Amniotic stem cell (primary cell): ENCODE measurements at regions not wholly inside any gene's neighbourhood (a gene's known extent, or its start where the extent isn't known, plus 50 kb on each side); places are given as distances from the start of the nearest gene placed in this dataset.

Experiments used
- DNase-seq: peaks from one replicate; lab custom pipeline; 2025; lab: John Stamatoyannopoulos, UW

DNA sequence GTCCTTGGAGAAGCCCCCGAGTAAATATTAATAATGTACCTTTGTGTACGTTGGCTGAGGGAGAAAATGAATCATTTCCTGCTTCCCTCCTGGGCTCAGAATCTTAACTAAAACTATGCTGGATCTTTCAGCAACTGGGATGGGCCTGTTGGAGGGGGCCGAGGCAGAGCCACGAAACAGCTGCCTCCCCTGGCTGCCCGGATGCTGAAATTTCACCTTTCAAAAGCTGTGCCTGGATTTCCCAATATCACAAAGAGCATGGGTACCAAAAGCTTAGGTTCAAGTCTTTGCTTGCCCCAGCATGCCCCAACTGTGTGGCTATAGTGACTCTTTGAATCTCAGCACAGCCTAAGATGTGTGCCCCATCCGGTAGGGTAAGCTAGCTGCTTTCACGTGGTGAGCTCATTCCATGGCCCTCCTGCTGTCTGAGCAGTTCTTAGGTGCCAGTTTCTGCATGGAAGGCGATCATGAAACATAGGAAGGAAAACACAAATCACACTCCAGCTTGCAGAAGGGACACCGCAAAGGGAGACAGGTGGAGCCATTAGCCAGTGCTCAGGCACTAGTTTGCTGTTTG is 473.5 kb downstream of the PTPRU start:
- DNase-seq, result peak; percentile 28

DNA sequence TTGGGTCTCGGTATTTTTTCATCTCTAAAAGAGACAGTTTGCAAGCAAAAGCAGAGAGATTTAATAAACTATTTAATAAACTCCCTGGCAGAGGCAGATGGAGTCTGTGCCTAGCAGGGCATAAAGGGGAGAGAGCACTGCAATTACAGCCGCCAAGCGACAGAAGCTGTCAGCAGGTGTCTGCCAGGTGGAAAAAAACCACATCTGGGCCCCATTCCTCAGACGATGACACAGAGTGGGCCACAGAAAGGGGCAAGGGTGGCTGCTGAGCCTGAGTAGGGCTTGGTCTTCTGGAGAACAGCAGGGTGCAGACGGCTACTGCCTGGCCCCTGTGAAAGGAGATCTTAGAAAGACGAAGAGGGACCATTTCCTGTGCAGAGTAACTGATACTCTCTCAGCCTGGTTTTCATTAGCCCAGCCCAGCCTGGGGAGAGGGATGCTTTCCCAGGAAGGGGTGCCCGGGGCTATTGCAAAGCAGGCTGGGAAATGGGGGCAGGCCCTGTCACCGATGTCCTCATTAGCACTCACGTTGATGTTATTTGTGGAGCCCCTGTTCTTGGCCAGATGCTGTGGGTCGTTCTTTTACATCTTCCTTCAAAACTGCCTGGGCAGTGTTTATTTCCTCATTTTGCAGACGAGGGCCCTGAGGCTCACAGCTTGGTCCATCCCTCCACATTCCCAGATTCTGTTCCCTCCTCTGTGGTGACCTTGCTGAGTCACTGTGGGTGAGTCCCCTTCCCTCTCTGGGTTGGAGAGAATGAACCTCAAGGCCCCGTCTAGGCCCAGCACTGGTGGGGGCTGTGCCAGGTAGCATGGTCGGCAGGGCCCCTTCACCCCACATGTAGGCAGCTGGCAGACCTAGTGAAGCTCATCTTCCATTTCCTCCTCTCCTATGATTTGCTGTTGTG is 472.7 kb downstream of the PTPRU start:
- DNase-seq, result peak; percentile 57

DNA sequence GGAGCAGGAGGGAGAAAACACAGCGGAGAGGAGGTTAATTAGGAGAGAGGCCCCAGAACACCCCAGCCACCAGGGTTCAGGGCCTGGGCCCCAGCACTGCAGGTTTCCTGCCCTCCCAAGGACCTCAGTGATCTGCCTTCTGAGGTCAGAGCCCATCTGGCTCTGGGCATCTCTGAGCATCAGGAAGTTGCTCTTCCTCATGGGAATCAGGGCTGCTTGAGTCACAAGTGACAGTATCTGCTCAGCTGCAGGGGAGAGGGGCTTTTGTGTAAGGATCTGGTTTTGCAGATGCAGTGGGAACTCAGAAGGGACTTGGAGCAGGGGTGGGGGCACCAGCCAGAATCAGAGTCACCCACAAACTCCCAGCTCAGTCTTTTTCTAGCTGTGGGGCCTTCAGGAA is 472.1 kb downstream of the PTPRU start:
- no peak for DNase-seq

DNA sequence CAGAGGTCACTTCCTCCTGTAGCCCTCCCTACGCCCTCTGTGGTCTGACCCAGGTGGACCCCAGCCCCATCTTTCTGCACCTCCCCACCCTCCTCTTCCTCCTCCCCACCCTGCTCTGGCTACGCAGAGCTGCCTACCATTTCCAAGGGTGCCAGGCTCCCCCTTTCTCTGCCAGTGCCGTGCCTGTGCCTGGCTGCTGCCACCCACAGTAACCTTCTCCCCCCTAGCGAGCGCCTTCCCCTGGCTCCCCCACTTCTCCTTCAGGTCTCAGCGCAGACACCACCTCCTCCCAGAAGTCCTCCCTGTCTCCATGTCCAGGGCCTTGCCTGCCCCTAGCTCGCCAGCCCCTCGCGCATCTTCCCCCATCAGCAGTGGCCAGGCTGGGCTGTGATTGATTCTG is 471.5 kb downstream of the PTPRU start:
- no peak for DNase-seq

DNA sequence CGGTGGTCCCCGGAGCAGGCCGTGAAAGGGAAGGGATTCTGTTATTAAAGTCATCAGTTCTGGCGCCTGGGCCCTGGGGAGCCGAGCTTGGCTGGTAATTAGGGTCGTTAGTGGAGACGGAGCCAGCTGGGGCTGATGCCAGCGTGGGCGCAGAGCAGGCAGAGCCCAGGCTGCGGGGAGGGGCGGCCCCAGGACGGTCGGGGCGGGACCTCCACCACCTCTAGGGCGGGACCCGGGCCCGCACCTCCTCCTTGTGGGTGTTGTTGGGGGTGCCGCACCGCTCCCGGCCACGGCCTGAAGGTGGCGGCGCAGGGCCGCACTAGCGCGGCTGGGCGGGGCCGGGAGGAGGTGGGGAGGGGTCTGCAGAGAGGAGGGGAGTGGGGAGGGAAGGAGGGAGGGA is 470.6 kb downstream of the PTPRU start:
- DNase-seq, result no peak

DNA sequence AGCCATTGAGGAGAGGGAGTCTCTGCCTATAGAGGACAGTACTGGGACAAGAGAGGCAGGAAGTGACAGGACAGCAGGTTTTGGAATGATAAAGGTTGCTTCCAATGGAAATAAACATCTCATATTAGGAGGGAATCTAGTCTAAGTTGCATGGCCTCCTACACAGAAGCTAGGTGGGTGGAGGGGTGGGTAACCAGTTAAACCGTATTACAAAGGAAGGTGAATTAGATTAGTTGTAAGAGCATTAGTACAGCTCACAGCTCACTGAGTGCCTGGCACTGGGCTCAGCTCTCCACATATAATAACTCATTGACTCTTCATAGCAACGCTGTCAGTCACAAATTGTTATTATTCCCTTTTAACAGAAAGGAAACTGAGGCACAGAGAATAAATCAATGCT is 468.1 kb downstream of the PTPRU start:
- DNase-seq, result no peak

DNA sequence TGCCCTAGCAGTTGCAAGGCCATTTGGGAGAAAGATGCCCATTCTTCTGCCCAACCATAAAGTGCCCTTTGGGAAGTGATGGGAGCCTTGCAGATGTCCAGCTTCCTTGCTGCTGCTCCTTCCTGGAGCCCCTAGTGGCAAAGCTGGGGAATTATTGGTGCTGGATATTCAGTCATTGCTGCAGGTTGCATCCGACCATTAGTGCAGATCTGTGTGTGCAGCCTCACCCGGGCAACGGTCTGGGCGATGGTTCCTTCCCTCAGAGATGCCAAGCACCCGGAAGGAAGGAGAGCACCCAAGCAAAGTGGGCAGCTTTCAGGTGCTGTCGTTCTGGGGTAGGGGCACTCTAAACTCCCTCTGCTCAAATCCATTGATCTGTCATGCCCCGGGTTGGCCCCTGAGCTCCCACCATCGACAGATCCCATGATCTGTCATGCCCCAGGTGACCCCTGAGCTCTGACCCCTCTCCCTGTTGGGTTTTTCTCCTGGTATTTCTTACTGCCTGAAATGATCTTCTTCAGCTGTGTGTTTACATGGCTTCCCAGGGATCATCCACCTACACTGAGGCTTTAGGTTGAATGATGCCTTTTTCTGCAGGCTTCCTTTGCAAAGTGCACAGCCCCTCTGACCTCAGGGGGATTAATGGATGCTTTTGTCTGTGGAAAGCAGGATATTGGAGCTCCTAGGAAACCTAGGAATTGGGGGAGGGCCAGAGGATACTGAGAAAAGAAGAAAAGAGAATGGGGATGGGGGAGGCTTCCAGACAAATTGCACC is 467.5 kb downstream of the PTPRU start:
- no peak for DNase-seq

DNA sequence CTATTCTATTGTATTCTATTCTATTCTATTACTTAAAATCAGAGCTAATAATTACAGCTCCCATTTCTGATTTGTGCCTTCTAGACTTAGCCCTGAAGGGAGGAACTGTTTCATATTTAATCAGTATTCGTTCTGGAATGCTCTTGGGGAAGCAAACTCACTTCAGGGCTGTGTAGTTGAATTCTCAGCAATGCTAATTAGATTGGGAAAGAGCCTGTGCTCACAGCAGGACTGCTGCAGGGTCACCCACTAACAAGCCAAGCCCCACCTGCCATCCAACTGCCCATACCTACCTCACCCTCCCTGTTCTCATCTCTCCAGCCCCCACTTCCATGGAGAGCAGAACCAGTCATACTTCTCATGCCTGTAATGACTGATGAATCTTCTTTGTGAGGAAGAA is 464.2 kb downstream of the PTPRU start:
- DNase-seq, result no peak

DNA sequence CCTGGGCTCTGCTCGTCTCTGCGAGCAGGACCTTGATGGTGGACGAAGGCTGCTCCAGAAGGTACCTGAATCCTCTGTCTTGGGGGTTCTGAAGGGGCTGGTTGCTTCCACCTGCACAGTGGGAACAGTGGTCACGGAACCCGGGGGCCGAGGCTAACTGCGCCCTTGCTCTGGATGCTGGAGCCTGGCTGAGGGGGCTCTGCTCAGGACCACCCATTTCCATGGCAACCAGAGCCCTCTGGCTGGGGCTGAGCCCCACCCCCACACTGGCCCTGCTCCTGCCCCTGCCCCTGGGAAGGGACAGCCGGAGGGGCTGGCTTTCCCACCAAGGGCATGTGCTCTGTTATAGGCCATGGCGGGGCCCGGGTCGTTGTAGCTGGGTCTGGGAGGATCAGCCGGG is 462.3 kb downstream of the PTPRU start:
- DNase-seq, result no peak

DNA sequence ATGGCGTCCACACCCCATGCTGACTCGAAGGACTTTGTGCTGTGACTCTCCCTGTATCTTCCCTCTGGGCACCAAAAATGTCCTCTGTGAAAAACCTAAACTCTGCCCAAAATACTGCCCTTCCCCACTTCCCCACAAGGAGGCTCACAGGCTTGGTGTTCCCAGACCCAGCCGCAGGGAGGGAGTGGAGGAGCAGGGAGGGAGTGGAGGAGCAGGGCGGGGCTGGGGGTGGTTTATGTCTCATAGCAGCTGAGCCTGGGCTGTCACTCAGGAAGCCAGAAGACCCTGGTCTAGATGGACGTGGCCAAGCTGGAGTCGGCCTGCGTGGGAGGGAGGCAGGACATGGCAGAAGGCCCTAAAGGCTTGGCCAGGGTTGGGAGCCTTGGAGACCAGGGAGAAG is 461.7 kb downstream of the PTPRU start:
- DNase-seq, result peak; percentile 50

DNA sequence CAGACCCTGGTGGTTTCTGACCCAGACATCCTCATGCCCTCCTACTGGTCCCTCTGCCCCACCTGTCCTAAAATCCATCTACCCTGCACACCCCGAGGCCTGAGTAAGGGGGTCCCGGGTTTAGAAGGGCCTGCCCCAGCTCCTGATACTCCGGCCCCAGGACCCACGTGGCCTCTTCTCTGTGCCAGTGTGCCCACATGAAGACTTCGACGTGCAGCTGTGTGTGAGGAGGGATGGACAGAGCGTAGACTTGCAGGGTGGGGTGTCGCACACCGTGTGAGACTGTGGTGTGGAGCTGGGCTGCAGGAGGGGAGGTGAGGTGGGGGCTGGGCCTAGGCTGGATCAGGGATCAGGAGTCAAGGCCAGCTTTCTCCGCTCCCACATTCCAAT is 461.1 kb downstream of the PTPRU start:
- no peak for DNase-seq

DNA sequence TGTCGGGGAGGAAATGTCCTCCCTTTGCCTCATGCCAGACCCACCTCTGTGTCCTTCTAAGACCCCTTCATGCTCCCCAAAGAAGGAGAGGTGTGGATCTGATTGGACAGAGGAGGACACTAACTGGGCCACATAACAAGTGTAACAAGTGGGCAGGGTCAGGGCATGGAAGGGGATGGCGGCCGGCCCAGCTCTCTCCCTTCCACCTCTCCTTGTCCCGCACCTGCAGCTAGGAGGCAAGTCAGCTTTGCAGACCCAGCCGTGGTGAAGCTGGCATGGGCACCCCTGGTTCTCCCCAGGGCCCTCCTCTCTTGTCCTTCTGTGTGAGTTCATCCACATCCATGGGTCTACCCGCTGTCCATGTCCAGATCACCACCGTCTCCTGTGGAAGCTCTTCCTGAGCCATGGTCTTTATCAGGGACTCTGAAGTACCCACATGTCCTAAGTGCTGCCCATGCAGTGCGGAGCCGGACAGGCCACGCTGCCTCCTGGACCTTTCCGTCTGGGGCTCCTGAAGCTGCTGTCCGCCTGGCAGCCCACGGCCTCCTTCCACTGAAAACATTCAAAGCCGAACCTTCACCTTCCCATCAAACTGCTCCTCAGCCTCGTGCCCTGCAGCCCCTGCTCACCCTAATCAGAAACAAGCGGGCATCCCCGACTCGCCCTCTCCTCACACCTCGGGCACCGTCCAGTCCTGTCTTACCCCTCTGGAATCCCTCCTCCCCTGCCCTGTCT is 460.5 kb downstream of the PTPRU start:
- no peak for DNase-seq

DNA sequence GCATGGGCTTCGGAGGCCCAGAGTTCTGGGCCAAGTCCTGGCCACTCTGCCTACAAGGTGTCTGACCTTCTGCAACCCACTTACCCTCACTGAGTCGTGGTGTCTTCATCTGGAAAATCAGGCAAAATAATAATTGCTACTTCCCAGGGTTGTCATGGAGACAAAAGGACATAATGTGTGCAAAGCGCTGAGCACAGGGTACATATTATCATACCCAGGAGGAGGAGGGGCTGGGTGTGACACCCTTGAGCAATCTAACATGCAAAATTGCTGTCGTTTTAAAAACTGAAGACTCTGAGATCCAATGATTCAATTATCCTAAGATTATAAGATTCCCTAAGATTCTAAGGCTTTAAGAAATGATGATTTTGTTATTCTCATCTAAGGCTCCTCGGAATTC is 459.5 kb downstream of the PTPRU start:
- DNase-seq, result no peak

DNA sequence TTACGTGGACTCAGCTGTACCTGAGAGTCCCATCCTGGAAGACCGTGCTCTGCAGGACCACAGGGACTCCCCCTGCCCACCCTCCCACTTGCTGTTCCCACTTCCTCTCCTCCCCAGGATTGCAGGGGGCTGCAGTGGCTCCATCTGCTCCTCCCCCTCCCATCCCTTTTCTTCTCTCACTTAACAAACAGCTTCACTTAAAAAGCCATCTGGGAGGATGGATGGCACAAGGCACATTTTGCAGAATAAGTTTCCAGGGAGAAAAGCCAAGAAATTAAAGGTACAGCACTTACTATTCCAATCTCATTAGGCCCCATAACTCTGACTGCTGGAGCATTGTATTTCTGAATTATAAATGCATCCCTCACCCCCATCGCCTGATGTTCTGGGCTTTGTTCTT is 458.7 kb downstream of the PTPRU start:
- no peak for DNase-seq

DNA sequence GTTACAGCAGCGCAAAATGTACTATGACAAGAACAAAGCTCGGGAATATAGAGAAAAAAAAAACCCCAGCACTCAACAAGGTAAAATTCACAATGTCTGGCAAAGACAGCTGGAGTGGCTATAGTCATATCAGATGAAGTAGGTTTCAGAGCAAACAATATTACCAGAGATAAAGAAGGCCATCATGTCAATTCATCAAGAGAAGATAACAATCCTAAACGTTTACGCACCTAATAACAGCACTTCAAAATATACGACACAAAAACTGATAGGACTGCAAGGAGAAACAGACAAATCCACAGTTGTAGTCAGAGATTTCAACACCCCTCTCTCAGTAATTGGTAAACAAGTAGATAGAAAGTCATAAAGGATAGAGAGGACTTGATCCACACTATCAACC is 455.2 kb downstream of the PTPRU start:
- DNase-seq, result no peak

DNA sequence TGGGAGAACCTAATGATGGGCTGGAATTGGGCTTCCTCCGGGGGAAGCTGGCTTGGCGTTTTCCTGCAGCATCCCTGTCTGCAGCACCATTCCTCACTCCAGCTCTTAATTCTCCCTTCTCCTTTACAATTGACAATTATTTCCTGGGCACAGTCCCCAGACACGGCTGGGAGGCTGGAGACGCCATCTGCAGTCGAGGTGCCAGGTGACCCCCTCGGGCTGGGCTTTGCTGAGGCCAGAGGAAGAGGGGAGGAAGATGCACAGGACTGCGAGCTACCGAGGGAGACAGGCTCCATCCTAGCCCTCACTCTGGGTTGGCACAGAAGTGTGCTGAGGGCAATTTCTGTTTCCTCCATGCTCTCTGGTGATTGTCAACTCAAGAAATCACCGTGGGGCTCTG is 453.8 kb downstream of the PTPRU start:
- no peak for DNase-seq

DNA sequence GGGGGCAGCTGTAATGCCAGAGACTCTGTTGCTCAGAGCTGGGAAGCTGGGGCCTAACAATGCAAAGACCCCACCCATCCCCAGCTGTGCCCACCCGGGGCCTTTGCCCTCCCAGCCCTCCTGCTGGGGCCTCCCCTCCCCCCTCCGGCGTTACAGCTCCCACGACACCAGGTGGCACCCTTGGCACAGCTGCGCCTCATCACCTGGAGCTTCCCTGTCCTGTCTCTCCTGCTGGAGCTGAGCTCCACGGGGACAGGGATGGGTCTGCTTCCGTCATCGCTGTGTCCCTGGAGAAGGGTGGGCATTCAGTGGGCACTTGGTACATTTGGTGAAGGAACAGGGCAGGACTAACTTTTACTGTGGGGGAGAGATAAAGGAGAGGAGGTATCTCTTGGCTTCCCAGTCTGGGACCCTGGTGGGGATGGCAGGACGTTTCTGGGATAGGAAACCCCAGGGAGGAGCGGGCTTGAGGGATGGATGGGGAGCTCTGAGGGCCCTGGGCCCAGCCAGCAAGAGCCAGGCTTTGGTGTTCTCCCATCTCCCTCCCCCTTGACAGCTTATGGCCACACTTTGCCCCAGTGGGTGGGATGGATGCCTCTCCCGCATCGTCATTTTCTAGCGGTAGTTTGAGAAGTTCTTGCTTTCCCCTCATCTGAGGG is 453.2 kb downstream of the PTPRU start:
- DNase-seq, result no peak

DNA sequence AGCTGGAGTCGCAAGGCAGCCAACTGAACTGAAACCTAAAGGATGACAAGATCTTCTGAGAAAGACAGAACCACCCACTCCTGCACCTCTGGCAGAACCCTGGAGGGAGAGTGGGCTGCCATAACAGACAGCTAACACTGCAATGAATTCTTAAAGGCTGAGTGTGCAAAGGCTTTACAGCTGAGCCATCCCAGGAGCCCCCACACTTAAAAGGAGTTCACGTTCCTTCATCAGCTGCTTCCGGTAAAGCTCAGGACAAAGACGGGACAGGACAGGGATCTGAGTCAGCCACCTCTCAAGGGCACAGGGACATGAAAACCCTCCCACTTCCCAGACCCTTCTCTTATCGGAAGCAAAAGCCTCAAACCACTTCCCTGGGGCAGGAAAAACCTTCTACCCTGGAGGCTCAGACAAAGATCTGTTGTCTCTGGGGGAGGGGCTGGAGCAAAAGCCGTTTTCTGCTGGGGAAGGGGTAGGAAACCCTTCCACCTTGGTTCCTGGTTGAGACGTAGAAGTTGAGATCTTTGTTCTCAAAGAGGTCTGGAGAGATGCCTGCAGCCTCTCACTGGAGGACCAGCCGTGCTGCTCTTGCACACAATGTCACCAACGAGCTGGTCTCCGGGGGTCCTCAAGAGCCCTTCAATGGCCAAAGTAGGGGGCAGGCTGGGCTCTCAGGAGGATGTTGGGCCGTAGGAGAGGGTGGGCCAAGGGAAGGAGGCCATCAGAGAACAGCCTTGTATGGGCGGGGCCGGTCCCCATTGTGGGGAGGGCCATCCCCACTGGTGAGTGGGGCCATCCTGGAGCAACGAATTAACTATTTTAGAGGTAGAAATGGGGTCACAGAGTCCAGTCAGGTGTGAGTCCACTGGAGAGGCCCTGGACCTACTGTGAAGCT is 452.4 kb downstream of the PTPRU start:
- peak; percentile 36 for DNase-seq

DNA sequence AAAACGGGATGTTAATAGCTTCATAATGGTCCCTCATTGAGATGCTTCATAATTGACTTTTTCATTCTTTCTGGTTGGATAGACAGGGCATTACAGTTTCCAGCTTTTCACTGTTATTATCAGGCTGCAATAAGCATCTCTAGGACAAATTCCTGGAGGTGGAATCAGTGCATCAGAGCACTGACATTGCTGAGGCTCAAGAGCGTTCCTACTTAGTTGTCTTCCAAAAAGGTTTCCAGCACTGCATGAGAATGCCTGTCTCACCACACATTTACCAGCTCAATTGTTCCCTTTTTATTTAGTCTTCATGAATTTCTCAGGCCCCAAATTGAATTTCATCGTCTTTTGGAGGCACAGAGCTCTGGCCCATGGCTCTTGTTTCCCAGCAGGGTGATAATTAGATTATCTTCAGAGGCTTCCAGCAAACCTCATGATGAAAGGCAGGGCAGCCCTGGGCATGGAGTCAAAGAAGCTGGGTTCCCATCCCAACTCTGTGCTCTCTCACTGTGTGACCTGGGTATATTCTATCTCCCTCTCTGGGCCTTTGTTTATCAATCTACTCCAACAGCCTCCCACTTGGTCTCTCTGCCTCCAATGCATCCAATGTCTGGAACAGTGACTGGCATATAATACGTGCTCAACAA is 451.4 kb downstream of the PTPRU start:
- no peak for DNase-seq

DNA sequence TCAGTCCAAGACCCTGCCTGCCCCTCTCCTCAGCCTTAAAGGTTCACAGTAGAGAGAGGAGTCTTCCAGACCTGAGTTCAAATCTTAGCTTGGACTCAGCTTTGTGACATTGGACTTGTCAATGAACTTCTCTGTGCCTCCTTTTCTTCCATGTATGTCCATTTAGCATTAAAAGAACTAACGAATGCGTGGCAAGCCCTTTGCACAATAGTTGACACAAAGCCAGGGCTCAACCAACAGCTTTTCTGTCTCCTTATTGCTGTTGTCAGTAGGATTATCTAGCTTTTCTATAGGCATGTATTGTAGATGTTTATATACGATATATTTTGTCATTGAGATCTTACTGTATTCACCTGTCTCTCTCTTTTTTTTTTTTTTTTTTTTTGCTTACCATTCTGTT is 450.8 kb downstream of the PTPRU start:
- DNase-seq, result no peak
